ENCODE measurements at regions not wholly inside any gene's neighbourhood (a gene's known extent, or its start where the extent isn't known, plus 50 kb on each side); places are given as distances from the start of the nearest gene placed in this dataset.

DNA sequence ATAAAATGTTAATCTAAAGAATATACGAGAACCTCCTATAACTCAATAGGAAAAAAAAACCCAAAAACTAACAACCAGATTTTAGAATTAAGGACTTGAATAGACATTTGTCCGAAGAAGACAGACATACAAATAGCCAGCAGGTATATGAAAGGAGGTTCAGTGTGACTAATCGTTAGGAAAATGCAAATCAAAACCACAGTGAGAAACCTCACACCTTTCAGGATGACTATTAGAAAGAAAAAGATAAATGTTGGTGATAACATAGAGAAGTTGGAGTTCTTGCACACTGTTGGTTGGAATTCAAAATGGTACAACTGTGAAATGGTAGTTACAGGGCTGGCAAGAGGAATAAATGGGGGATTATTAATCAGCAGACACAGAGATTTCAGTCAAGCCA lies 339.0 kb downstream of the TMEM114 start:
- Histone ChIP-seq H3K9me3 (no peaks in the 10 kb centered on the region), H3K27me3 (no peaks in the 10 kb centered on the region), H3K4me1 (no peaks in the 10 kb centered on the region), H3K4me3 (no peak overlapping the region), H3K27ac (no peak overlapping the region), H3K36me3 (no peaks in the 10 kb centered on the region)
- no peak for TF ChIP-seq POLR2A (IDR thresholded peaks at IDR 0.05)
- TF ChIP-seq, protein P1, sequence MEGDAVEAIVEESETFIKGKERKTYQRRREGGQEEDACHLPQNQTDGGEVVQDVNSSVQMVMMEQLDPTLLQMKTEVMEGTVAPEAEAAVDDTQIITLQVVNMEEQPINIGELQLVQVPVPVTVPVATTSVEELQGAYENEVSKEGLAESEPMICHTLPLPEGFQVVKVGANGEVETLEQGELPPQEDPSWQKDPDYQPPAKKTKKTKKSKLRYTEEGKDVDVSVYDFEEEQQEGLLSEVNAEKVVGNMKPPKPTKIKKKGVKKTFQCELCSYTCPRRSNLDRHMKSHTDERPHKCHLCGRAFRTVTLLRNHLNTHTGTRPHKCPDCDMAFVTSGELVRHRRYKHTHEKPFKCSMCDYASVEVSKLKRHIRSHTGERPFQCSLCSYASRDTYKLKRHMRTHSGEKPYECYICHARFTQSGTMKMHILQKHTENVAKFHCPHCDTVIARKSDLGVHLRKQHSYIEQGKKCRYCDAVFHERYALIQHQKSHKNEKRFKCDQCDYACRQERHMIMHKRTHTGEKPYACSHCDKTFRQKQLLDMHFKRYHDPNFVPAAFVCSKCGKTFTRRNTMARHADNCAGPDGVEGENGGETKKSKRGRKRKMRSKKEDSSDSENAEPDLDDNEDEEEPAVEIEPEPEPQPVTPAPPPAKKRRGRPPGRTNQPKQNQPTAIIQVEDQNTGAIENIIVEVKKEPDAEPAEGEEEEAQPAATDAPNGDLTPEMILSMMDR (IDR thresholded peaks at IDR 0.05): no peak
- intact Hi-C loops (cut with DNase I; ENCODE audit: low total_unique reads): no loop called here
- no peak for DNase-seq

DNA sequence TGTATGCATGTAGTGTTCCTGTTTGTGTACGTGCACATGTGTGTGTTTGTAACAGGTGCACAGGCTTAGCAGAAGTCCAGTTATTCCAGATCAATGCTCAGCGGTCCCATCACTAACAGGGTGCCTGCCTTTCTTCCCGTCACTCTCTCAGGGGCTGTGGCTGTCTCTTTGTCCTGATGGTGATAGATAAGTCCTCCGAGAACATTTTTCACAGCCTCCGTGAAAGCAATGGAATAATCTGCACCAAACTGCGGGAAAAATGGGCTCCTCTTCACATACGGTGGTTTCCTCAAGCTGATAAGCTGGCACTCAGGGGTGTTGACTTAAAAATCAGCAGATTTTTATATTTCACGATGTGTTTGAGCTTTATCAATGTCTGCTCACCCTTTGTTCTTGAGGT lies 342.3 kb downstream of the TMEM114 start:
- TF ChIP-seq, protein P1 (IDR thresholded peaks at IDR 0.05): no peak
- no peak for TF ChIP-seq POLR2A (IDR thresholded peaks at IDR 0.05)
- Histone ChIP-seq H3K27me3 (no peaks in the 10 kb centered on the region), H3K4me3 (no peak overlapping the region), H3K4me1 (no peaks in the 10 kb centered on the region), H3K9me3 (no peaks in the 10 kb centered on the region), H3K36me3 (no peaks in the 10 kb centered on the region), H3K27ac (no peak overlapping the region)
- DNase-seq: no peak
- intact Hi-C loops (cut with DNase I; ENCODE audit: low total_unique reads): no loop called here

DNA sequence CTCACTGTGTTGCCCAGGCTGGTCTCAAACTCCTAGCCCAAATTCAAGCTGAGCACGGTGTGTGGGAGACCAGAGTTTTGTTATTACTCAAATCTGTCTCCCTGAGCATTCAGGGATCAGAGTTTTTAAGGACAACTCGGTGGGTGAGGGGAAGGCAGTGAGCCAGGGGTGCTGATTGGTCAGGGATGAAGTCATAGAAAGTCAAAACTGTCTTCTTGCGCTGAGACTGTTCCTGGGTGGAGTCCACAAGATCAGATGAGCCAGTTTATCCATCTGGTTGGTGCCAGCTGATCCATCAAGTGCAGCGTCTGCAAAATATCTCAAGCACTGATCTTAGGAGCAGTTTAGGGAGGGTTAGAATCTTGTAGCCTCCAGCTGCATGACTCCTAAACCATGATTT lies 346.3 kb downstream of the TMEM114 start:
- peak; percentile 24 to 25 for DNase-seq
- no peaks in the 10 kb centered on the region for H3K9me3 ChIP-seq
- no peaks in the 10 kb centered on the region for H3K27me3 ChIP-seq
- TF ChIP-seq, protein P1 (IDR thresholded peaks at IDR 0.05): no peak
- no peak for TF ChIP-seq POLR2A (IDR thresholded peaks at IDR 0.05)
- H3K4me3 ChIP-seq: no peak overlapping the region
- H3K36me3 ChIP-seq: no peaks in the 10 kb centered on the region
- peak overlapping the region in 1 of 2 donors; percentile 53 for H3K27ac ChIP-seq
- intact Hi-C loops (cut with DNase I; ENCODE audit: low total_unique reads): no loop called here
- no peaks in the 10 kb centered on the region for H3K4me1 ChIP-seq

DNA sequence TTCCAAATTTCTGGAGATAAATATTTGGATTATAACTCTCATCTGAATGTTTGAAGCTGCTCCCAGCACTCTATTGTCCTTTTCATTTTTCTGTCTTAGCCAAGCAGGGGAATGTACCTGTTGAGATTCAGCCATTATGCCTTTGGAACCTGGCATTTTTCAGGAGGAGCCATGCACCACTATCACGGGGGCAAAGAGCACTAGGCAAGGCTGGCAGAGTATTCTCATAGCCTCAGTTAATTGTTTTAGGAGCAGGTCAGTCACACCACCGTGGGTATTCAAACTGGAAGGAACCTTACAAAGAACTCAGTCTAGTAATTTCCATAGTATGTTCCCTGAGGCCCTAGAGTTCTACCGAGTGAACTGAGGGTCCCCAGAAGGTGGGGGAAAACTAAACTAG lies 348.9 kb downstream of the TMEM114 start:
- intact Hi-C loops (cut with DNase I; ENCODE audit: low total_unique reads): no loop called here
- Histone ChIP-seq H3K4me1 (no peaks in the 10 kb centered on the region), H3K27ac (no peak overlapping the region), H3K9me3 (no peaks in the 10 kb centered on the region), H3K36me3 (no peaks in the 10 kb centered on the region), H3K4me3 (no peak overlapping the region), H3K27me3 (no peaks in the 10 kb centered on the region)
- DNase-seq: no peak
- TF ChIP-seq, protein P1 (IDR thresholded peaks at IDR 0.05): no peak
- no peak for TF ChIP-seq POLR2A (IDR thresholded peaks at IDR 0.05)

DNA sequence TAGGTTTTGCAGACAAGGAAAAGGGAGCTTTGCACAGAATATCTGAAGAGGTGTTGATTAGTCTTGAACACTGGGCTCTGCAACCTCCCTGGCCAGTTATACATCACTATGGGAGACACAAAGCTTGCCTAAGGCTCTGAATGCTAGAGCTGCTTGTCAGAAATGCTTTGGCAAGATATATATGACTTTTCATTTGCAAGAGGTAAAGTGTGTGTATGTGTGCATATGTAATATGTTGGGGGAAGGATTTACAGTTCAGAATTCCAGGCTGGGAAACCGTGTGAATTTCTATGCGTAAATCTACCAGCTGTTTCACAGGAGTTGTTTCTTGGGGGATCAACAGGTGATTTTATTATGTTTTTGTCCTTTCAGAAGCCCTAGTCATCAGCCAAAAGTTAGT lies 350.9 kb downstream of the TMEM114 start:
- no peaks in the 10 kb centered on the region for H3K9me3 ChIP-seq
- H3K27ac ChIP-seq: no peak overlapping the region
- H3K4me1 ChIP-seq: no peaks in the 10 kb centered on the region
- intact Hi-C loops (cut with DNase I; ENCODE audit: low total_unique reads): no loop called here
- no peaks in the 10 kb centered on the region for H3K36me3 ChIP-seq
- no peak for TF ChIP-seq POLR2A (IDR thresholded peaks at IDR 0.05)
- TF ChIP-seq, protein P1 (IDR thresholded peaks at IDR 0.05): no peak
- no peak overlapping the region for H3K4me3 ChIP-seq
- DNase-seq: no peak
- H3K27me3 ChIP-seq: no peaks in the 10 kb centered on the region
